AG09319 (cell line): ENCODE measurements at regions not wholly inside any gene's neighbourhood (a gene's known extent, or its start where the extent isn't known, plus 50 kb on each side); places are given as distances from the start of the nearest gene placed in this dataset.

Experiments
- DNase-seq: peaks from one replicate; pipeline ENCODE4 v3.0.0-alpha.2; 2010; ENCODE audit warnings: low read depth; ENCODE audit errors: extremely low read depth
- TF ChIP-seq, protein P1 (sequence below): IDR thresholded peaks from 2 replicates; pipeline ENCODE4 v1.5.1; 2011; ENCODE audit warnings: low read depth, mild to moderate bottlenecking, inconsistent platforms, low read length, moderate library complexity

DNA sequence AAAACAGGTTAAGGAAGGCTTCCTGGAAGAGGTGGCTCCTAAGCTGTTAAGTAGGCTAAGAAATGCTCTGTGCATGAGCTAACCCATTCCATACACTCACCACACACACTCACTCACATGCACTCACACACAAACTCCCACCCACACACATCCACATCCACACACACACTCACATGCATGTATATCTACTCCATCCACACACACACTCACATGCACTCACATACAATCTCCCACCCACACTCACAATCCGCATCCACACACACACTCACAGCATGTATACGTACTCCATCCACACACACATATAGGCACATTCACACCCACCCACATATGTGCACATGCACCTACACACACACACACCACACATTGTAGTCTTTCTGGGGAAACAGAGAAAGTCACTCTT, 89.3 kb upstream of the HNF1B start:
- TF ChIP-seq, protein P1, sequence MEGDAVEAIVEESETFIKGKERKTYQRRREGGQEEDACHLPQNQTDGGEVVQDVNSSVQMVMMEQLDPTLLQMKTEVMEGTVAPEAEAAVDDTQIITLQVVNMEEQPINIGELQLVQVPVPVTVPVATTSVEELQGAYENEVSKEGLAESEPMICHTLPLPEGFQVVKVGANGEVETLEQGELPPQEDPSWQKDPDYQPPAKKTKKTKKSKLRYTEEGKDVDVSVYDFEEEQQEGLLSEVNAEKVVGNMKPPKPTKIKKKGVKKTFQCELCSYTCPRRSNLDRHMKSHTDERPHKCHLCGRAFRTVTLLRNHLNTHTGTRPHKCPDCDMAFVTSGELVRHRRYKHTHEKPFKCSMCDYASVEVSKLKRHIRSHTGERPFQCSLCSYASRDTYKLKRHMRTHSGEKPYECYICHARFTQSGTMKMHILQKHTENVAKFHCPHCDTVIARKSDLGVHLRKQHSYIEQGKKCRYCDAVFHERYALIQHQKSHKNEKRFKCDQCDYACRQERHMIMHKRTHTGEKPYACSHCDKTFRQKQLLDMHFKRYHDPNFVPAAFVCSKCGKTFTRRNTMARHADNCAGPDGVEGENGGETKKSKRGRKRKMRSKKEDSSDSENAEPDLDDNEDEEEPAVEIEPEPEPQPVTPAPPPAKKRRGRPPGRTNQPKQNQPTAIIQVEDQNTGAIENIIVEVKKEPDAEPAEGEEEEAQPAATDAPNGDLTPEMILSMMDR = no peak
- no peak for DNase-seq

DNA sequence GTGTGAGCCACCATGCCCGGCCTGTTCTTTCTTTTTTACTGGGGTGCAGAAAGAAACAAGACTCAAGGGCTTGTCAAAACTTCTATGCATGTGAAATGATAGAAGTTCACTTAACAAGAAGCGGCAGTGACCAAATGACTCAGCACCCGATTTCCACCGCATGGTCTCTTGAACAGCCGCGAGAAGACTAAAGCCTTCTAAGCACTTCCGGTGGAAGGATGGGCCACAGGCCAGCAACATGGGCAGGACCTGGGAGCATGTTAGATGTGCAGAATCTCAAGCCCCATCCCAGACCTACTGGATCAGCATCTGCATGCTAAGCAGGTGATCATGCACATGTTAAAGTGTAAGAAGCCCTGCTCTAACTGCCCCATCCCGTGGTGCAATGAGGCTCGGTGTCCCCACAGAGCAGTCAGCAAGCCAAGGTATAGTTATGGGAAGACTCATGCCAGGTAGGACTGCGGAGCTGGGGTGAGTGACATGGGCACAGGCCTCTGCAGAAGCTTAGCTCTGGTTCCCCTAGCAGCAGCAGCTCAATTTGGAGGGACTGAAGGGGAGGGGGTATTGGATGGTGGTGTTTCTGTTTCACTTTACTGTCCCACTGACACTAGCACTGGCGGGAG, 88.5 kb upstream of the HNF1B start:
- DNase-seq = no peak
- TF ChIP-seq, protein P1 = no peak

DNA sequence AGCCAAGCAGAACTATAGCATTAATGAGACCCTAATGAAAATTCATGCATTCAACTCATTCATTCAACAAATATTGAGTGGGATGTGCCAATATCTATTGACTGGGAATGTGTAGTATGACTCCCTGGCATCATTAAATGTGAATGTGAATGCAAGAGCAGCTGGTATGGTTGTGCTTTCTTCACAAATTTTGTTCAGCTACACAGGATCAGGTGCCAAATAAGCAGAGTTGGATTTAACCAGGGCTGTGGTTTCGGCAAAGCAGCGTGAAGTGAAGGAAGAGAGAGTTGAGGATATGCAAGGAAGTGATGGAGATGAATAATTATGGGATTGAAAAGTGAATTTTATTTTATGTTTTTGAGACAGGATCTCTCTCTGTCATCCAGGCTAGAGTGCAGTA, 87.1 kb upstream of the HNF1B start:
- TF ChIP-seq, protein P1 = no peak
- DNase-seq = no peak

DNA sequence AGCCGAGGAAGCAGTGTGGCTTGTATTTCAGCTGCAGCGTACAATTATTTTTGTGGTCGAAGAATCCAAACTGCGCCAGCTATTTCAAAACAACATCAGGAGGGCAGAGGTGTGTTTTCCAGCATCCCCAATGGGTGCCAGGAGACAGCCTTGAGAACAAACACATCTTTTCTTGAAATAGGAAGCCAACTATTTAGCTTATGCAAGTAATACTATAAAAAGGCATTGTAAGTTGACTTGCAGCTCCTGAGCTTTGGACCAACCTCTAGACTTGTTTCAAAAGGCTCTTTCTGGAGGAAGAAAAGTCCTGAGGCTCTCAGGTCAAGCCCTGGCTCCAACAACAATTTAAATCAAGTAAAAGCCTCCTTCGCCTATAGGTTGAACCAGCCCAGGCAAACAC, 86.6 kb upstream of the HNF1B start:
- DNase-seq = no peak
- TF ChIP-seq, protein P1 = no peak

DNA sequence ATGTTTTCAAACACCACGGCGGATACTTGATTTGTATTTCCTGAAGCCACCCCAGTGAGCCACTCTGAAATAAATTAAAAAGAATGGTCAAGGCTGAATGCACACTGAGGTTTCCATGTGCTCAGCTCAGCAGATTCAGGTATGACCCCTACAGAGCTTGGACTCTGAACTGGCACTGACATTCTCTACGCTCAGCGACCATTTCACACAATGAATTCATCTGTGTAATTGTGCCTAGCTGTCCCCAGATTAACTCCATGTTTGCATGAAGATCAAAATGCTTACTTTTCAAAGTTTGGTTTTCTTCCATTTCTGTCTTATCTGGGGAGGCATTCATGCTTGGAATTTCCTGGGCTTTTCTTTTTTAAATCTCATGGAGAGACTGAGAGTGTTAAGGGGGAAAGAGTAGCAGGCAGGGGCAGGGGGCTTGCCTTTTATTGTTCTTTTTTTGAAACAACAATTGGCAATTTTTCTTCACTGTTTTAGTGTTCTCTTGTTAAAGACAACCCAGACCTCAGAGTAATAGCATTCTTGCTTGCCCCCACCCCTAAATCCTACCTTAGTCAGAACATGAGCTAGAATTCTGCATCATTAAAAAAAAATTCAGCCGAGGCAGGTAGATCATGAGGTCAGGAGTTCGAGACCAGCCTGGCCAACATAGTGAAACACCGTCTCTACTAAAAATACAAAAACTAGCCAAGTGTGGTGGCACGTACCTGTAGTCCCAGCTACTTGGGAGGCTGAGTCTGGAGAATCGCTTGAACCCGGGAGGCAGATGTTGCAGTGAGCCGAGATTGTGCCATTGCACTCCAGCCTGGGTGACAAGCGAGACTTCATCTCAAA, 85.5 kb upstream of the HNF1B start:
- TF ChIP-seq, protein P1 = no peak
- DNase-seq = no peak

DNA sequence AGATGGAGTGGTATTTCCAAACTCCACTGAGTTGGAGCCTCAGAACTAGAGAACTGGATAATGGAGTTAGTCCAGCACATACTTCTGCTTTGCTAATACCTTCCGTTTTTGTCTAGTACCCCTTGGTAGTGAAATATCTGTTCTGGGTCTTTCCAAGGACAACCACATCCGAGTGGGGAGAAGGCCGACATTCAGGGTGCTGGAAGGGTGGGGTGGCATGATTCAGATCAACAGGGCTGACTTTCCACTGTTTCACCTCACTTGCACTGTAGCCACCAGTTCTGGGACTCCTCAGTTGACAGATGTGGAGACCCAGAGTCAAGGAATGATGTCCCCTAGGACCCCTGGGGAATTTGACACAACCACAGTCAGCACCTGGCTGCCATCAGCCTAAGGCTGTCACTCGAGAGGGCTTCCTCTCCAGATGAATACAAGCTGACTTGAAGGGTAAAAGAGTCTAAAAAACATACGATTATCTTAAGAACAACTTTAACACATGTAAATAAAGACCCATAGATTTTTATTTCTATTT, 84.8 kb upstream of the HNF1B start:
- TF ChIP-seq, protein P1 = no peak
- DNase-seq = no peak

DNA sequence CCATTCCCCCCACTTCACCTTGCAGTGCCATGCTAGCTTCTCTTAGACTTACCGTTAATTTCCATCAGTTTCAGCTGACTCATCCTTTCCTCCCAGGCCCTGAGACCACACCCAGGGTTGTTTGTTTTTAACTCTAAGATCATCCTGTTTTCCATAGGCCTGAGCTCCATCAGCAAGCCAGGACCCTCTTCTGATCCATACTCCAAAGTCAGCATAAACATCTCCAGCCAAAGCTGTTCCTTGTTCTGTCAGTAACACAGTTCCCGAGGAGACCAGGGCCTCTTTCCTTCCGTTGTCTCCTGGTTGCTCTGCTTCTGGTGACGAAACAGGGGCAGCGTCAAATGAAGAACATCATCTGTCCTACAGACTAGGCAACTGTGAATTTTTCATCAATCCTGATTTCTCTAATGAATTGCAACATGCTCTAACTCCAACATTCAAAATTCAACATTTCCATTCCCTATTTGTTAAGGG, 83.8 kb upstream of the HNF1B start:
- DNase-seq = no peak
- TF ChIP-seq, protein P1 = no peak
